ENCODE measurements at regions not wholly inside any gene's neighbourhood (a gene's known extent, or its start where the extent isn't known, plus 50 kb on each side); places are given as distances from the start of the nearest gene placed in this dataset.

DNA sequence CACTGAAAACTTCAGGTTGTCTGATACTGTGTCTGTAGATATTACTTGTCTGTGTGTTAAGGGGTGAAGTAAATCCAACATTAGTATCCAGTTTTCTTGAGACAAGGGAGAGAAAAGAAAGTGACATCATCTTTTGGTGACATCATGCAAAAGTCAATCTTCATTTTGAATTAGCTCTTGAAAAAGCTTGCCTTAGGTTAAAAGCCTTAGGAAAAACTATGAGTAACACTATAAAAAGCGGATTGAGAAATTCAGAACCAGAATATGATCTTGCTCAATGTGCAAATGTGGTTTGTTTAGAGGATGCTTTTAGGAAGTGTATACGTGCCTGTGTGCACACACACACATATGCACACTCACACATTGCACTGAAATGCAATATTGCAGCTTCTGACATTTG is 345.8 kb upstream of the CASK start:
- no peaks in the 10 kb centered on the region for H3K27me3 Mint-ChIP-seq
- H3K27ac Mint-ChIP-seq = no peak overlapping the region
- no peak overlapping the region for H3K4me3 Mint-ChIP-seq
- H3K36me3 Mint-ChIP-seq = no peaks in the 10 kb centered on the region
- DNase-seq (ENCODE audit: extremely low spot score, unreplicated experiment) = no peak
- H3K9me3 Mint-ChIP-seq = no peaks in the 10 kb centered on the region
- TF ChIP-seq, protein P1, sequence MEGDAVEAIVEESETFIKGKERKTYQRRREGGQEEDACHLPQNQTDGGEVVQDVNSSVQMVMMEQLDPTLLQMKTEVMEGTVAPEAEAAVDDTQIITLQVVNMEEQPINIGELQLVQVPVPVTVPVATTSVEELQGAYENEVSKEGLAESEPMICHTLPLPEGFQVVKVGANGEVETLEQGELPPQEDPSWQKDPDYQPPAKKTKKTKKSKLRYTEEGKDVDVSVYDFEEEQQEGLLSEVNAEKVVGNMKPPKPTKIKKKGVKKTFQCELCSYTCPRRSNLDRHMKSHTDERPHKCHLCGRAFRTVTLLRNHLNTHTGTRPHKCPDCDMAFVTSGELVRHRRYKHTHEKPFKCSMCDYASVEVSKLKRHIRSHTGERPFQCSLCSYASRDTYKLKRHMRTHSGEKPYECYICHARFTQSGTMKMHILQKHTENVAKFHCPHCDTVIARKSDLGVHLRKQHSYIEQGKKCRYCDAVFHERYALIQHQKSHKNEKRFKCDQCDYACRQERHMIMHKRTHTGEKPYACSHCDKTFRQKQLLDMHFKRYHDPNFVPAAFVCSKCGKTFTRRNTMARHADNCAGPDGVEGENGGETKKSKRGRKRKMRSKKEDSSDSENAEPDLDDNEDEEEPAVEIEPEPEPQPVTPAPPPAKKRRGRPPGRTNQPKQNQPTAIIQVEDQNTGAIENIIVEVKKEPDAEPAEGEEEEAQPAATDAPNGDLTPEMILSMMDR (conservative IDR thresholded peaks at IDR 0.05) = no peak
- no peaks in the 10 kb centered on the region for H3K4me1 Mint-ChIP-seq (ENCODE audit: unreplicated experiment)

DNA sequence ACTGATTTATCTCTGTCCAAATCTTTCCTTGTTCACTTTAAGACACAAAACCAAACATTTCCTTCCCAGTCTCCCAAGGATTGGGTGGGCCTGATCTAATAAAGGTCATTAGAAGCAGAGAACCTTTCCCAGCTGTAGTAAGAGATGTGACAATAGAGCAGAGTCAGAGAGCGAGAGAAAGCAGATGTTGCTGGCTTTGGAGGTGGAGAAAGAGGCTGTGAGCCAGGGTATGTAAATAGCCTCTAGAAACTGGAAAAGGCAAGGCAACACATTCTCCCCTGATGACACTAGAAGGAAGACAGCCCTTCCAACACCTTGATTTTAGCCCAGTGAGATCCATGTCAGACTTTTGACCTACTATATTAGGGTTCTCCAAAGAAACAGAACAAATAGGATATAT is 337.5 kb upstream of the CASK start:
- no peaks in the 10 kb centered on the region for H3K4me1 Mint-ChIP-seq (ENCODE audit: unreplicated experiment)
- H3K27me3 Mint-ChIP-seq = no peaks in the 10 kb centered on the region
- H3K4me3 Mint-ChIP-seq = no peak overlapping the region
- no peak overlapping the region for H3K27ac Mint-ChIP-seq
- TF ChIP-seq, protein P1 (conservative IDR thresholded peaks at IDR 0.05) = no peak
- no peaks in the 10 kb centered on the region for H3K9me3 Mint-ChIP-seq
- no peaks in the 10 kb centered on the region for H3K36me3 Mint-ChIP-seq
- DNase-seq (ENCODE audit: extremely low spot score, unreplicated experiment) = no peak

DNA sequence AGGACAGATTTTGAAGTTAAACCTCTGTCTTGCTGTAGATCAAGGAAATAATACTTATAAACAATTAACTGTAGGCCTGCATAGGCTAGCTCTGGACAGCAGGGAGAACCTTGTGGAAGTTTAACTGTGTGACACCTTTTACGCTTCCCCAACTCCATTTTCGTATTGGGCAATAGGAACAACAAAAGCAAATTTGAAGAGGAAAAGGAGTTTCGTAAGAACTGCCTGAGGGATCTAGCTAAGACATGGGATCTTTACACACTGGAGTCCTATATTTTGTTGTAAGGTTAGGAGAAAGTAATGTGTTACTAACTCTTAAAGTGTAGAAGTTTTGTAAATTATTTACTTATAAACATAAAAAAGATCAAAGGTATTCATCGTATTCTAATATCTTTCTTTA is 324.9 kb upstream of the CASK start:
- no peak overlapping the region for H3K4me3 Mint-ChIP-seq
- no peaks in the 10 kb centered on the region for H3K36me3 Mint-ChIP-seq
- H3K27me3 Mint-ChIP-seq = no peaks in the 10 kb centered on the region
- peaks cover 9% of the 10 kb centered on the region for H3K9me3 Mint-ChIP-seq
- H3K27ac Mint-ChIP-seq = peak overlapping the region; percentile 83
- no peak for DNase-seq (ENCODE audit: extremely low spot score, unreplicated experiment)
- peaks cover 10% of the 10 kb centered on the region for H3K4me1 Mint-ChIP-seq (ENCODE audit: unreplicated experiment)
- TF ChIP-seq, protein P1 (conservative IDR thresholded peaks at IDR 0.05) = no peak

DNA sequence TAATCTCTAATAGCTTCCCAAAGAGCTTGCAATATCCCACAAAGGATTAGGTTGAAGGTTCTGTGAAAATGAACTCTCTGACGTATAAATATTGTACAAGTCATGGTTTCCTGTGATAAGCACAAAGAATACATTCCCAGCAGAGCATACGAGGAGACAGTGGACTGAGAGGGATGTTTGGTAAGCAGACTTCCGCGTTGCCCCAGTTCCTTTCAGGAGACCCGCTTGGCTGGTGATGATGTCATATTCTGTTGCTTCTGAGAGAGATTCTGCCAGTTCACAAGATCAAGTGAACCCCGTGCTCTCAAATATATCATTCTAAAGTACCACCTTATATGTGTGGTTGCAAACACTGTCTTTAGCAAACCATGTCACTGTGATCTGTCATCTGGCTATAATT is 323.9 kb upstream of the CASK start:
- peak overlapping the region; percentile 63 for H3K4me3 Mint-ChIP-seq
- H3K27ac Mint-ChIP-seq = peak overlapping the region; percentile 83
- H3K36me3 Mint-ChIP-seq = no peaks in the 10 kb centered on the region
- peaks cover 10% of the 10 kb centered on the region for H3K4me1 Mint-ChIP-seq (ENCODE audit: unreplicated experiment)
- H3K27me3 Mint-ChIP-seq = no peaks in the 10 kb centered on the region
- peaks cover 9% of the 10 kb centered on the region for H3K9me3 Mint-ChIP-seq
- DNase-seq (ENCODE audit: extremely low spot score, unreplicated experiment) = no peak
- TF ChIP-seq, protein P1 (conservative IDR thresholded peaks at IDR 0.05) = no peak

DNA sequence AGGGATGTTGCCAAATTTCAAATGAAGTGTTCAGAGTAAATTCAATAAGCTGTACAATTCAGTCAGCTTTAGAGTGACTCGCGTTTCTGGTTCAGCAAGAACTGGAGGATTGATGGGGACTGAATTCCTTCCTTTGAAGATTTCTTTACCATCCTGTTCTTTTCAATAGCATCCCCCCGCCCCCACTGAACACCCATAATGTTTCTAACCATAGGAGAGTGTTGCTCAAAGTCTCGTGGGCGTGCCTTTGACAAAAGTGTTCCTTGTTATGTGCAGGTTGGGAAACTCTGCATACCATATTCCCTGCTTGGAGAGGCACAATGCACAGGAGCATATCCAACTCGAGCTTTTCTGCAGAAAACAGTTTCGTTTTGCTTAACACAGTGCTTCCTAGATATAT is 323.5 kb upstream of the CASK start:
- TF ChIP-seq, protein P1 (conservative IDR thresholded peaks at IDR 0.05) = no peak
- DNase-seq (ENCODE audit: extremely low spot score, unreplicated experiment) = no peak
- H3K36me3 Mint-ChIP-seq = no peaks in the 10 kb centered on the region
- peak overlapping the region; percentile 63 for H3K4me3 Mint-ChIP-seq
- no peaks in the 10 kb centered on the region for H3K27me3 Mint-ChIP-seq
- H3K27ac Mint-ChIP-seq = peak overlapping the region; percentile 83
- H3K4me1 Mint-ChIP-seq (ENCODE audit: unreplicated experiment) = peaks cover 10% of the 10 kb centered on the region
- H3K9me3 Mint-ChIP-seq = peaks cover 9% of the 10 kb centered on the region

DNA sequence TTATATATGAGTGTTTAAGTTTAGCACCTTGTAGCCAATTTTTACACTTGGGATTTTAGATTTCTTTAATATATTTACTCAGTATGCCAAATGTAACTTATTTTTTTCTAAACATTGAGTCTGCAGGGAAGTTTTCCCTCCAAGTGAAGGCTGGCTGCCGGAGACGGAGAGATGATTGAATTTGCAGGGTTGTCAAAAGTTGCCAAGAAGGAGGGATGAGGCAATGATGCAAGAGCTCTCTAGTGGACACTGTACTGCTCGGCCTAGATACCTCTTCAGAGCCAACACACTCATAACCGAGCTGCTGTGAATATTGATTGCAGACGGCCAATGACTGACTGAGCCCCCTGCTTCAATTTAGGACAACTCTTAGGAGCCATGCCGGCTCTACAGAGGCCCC is 318.6 kb upstream of the CASK start:
- DNase-seq (ENCODE audit: extremely low spot score, unreplicated experiment) = no peak
- Mint-ChIP-seq H3K27me3 (no peaks in the 10 kb centered on the region), H3K4me1 (ENCODE audit: unreplicated experiment) (peaks cover 3% of the 10 kb centered on the region), H3K36me3 (peaks cover 5% of the 10 kb centered on the region), H3K4me3 (no peak overlapping the region), H3K9me3 (no peaks in the 10 kb centered on the region), H3K27ac (no peak overlapping the region)
- TF ChIP-seq, protein P1 (conservative IDR thresholded peaks at IDR 0.05) = no peak

All from type B pancreatic cell (in vitro differentiated cells).